IMR-90 (cell line): ENCODE measurements at regions not wholly inside any gene's neighbourhood (a gene's known extent, or its start where the extent isn't known, plus 50 kb on each side); places are given as distances from the start of the nearest gene placed in this dataset.

ENCODE experiments used
- CEBPB ChIP-seq: IDR thresholded peaks from 2 replicates; pipeline ENCODE4 v1.6.1; 2012; ENCODE audit warnings: low read depth, low read length, improper control_type of control experiment
- CTCF ChIP-seq: conservative IDR thresholded peaks from 2 replicates; pipeline ENCODE4 v1.5.1; 2012; ENCODE audit warnings: mild to moderate bottlenecking, low read depth, low read length, improper control_type of control experiment
- POLR2A ChIP-seq: IDR thresholded peaks from 2 replicates; pipeline ENCODE4 v1.6.1; 2012; ENCODE audit warnings: mild to moderate bottlenecking, low read depth, low read length
- RAD21 ChIP-seq: IDR thresholded peaks from 2 replicates; pipeline ENCODE4 v1.6.1; 2012; ENCODE audit warnings: low read length, improper control_type of control experiment
- SMC3 ChIP-seq: fragments of 150-350 bp; IDR thresholded peaks from 2 replicates; pipeline ENCODE4 v1.6.1; 2016; ENCODE audit warnings: low read depth, mild to moderate bottlenecking, antibody characterized with exemption, low read length, moderate library complexity

GRCh38 chr5:68489556-68489955 lies 274.0 kb downstream of the PIK3R1 start:
- no peak for TF ChIP-seq CTCF
- TF ChIP-seq POLR2A: no peak
- no peak for TF ChIP-seq SMC3
- no peak for TF ChIP-seq CEBPB
- no peak for TF ChIP-seq RAD21
